ENCODE measurements at regions not wholly inside any gene's neighbourhood (a gene's known extent, or its start where the extent isn't known, plus 50 kb on each side); places are given as distances from the start of the nearest gene placed in this dataset.

DNA sequence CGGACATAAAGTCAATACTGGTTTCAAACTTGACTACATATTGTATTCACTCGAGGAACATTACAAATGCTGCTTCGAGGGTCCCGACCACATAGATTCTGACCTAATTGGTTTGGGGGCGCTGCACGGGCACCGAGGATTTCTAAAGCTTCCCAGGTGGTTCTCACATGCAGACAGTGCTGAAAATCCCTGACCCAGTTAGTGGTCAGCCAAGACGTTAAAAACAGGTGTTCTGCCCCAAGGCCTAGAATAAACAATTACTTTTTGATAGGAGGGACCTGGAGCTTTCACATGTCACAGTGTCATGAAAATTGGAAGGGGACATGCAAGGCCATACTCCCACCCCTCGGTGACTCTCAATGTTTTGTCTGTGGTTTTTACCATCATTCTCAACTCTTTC is 368.9 kb downstream of the RNF144A start:
- Histone ChIP-seq H3K79me2 (ENCODE audit: insufficient read depth, low read length) (no peaks in the 10 kb centered on the region), H2AFZ (ENCODE audit: low read length) (no peak overlapping the region), H4K91ac (ENCODE audit: insufficient read length, low read depth, low read length) (no peak overlapping the region), H2BK20ac (ENCODE audit: low read depth, low read length, poor library complexity, severe bottlenecking) (no peak overlapping the region), H4K8ac (replicated peaks; ENCODE audit: insufficient read length, low read depth, low read length) (no peak overlapping the region), H3K9me3 (ENCODE audit: control insufficient read depth, low read depth, low read length) (no peaks in the 10 kb centered on the region), H3T11ph (ENCODE audit: low read length) (no peak overlapping the region), H3K27me3 (ENCODE audit: insufficient read depth, low read length) (no peaks in the 10 kb centered on the region), H3K79me1 (ENCODE audit: insufficient read depth, low read depth, low read length, poor library complexity, severe bottlenecking) (no peaks in the 10 kb centered on the region), H3K9ac (ENCODE audit: extremely low read depth, insufficient read length, low read length) (no peak overlapping the region), H3K4me1 (ENCODE audit: insufficient read depth, low read length) (peaks cover 1% of the 10 kb centered on the region; the same call in 1 of the 2 replicates), H3K14ac (ENCODE audit: insufficient read depth, low read length) (no peak overlapping the region), H2BK12ac (ENCODE audit: insufficient read length, low read depth, low read length) (no peak overlapping the region), H2BK120ac (ENCODE audit: low read depth, low read length, poor library complexity, severe bottlenecking) (no peak overlapping the region), H2BK5ac (ENCODE audit: insufficient read length, low read length) (no peak overlapping the region), H4K5ac (ENCODE audit: insufficient read length, low read depth, low read length) (no peak overlapping the region), H3K4me2 (ENCODE audit: insufficient read depth, insufficient read length, low read length) (no peak overlapping the region), H3K56ac (ENCODE audit: insufficient read length, low read depth, low read length) (no peak overlapping the region), H2BK15ac (ENCODE audit: low read depth, low read length) (no peak overlapping the region), H3K27ac (ENCODE audit: insufficient read length, low read depth, low read length) (no peak overlapping the region), H3K23ac (ENCODE audit: insufficient read length, low read depth, low read length) (no peak overlapping the region), H3K18ac (ENCODE audit: insufficient read length, low read depth, low read length) (no peak overlapping the region), H3K23me2 (ENCODE audit: insufficient read length, low read depth, low read length, poor library complexity, severe bottlenecking) (no peaks in the 10 kb centered on the region), H3K4ac (ENCODE audit: low read depth, low read length) (no peak overlapping the region), H4K20me1 (ENCODE audit: control insufficient read depth, insufficient read depth, insufficient read length) (no peaks in the 10 kb centered on the region), H2AK5ac (ENCODE audit: insufficient read length, low read length) (no peak overlapping the region)
- no peak for DNase-seq
- H3K9me3 Mint-ChIP-seq: no peaks in the 10 kb centered on the region; a peak in 2 of 5 replicates
- WGBS (ENCODE audit: extremely low coverage, insufficient read length, low lambda C conversion rate): no CpG with 5 or more reads among the region's 9 CpGs
- H3K27ac Mint-ChIP-seq: no peak overlapping the region
- H3K36me3 Mint-ChIP-seq (ENCODE audit: insufficient read depth in 1 of 3, low read depth in 3 of 3): no peaks in the 10 kb centered on the region; a peak in 1 of 7 replicates
- H3K4me1 Mint-ChIP-seq: peaks cover 22 to 24% of the 10 kb centered on the region in 2 experiments
- TF ChIP-seq, protein P1, sequence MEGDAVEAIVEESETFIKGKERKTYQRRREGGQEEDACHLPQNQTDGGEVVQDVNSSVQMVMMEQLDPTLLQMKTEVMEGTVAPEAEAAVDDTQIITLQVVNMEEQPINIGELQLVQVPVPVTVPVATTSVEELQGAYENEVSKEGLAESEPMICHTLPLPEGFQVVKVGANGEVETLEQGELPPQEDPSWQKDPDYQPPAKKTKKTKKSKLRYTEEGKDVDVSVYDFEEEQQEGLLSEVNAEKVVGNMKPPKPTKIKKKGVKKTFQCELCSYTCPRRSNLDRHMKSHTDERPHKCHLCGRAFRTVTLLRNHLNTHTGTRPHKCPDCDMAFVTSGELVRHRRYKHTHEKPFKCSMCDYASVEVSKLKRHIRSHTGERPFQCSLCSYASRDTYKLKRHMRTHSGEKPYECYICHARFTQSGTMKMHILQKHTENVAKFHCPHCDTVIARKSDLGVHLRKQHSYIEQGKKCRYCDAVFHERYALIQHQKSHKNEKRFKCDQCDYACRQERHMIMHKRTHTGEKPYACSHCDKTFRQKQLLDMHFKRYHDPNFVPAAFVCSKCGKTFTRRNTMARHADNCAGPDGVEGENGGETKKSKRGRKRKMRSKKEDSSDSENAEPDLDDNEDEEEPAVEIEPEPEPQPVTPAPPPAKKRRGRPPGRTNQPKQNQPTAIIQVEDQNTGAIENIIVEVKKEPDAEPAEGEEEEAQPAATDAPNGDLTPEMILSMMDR (conservative IDR thresholded peaks at IDR 0.05): no peak
- no peak overlapping the region for H3K4me3 Mint-ChIP-seq
- peaks cover 1% of the 10 kb centered on the region; the same call in 1 of the 2 replicates for H3K27me3 Mint-ChIP-seq (ENCODE audit: low read depth)

Measured in H9 (cell line).